ENCODE measurements at regions not wholly inside any gene's neighbourhood (a gene's known extent, or its start where the extent isn't known, plus 50 kb on each side); places are given as distances from the start of the nearest gene placed in this dataset.

GRCh38 chr4:1572010-1572385 is 112.1 kb downstream of the FAM53A start:
- TF ChIP-seq CTCF (conservative IDR thresholded peaks at IDR 0.05; ENCODE audit: low read length) (no peak), EZH2phosphoT487 (IDR thresholded peaks at IDR 0.05; ENCODE audit: borderline replicate concordance, low read depth, low read length) (no peak)

All from OCI-LY7 (cell line).